K562 (cell line): ENCODE measurements at regions not wholly inside any gene's neighbourhood (a gene's known extent, or its start where the extent isn't known, plus 50 kb on each side); places are given as distances from the start of the nearest gene placed in this dataset.

Source experiments
- ATAC-seq: fragments of 200-7000 bp; cut with Tn5 transposase; 3 replicates; pipeline ENCODE4 v1.9.1; 2020; ENCODE audit warnings: moderate library complexity
- BruUV-seq: library from RNA; stranded (reverse); fragments of 400-500 nt; replicated peaks from 2 replicates; lab custom pipeline; 2021; lab: Mats Ljungman, UMichigan
- CTCF ChIA-PET: fragments of 300-600 bp; formaldehyde crosslinking; extraction: SDS; loops from one replicate; lab custom pipeline; 2021; ENCODE audit warnings: low intra/inter-chr PET ratio; lab: Yijun Ruan, JAX
- POLR2A ChIA-PET: fragments of 300-600, 350-650 bp; sonication (Branson Sonifier 250); formaldehyde crosslinking; extraction: SDS; loops from one replicate; lab custom pipeline; 2021; ENCODE audit warnings: antibody characterized with exemption, inconsistent platforms; lab: Yijun Ruan, JAX
- DNase-seq, 4 experiments: peaks; one replicate each; pipeline versions ENCODE4 v3.0.0 to v3.0.0-alpha.2; 2011 to 2018; ENCODE audit warnings: low spot score in 3 of 4, mixed read lengths in 3 of 4; ENCODE audit errors: extremely low read depth in 1 of 4
- FAIRE-seq: peaks from 2 replicates; lab custom pipeline; 2011; peaks lifted over from hg19 to GRCh38; lab: Jason Lieb, UNC
- H2AFZ ChIP-seq: 2 replicates; pipeline ENCODE4 v1.6.0; 2011; ENCODE audit warnings: low read depth, low read length, control low read depth, inconsistent platforms
- H3K27ac ChIP-seq: fragments of 200-600 bp; 3 replicates; pipeline ENCODE4 v1.8.0; 2011; ENCODE audit warnings: low read depth, mild to moderate bottlenecking, control low read depth, inconsistent platforms, low read length, moderate library complexity, mixed read lengths; ENCODE audit errors: extremely low read depth
- H3K27me3 ChIP-seq, 2 experiments: fragments of 300-600 bp in 1 of 2; 2 replicates in 1 of 2; 3 replicates in 1 of 2; pipeline versions ENCODE4 v1.6.0 to v1.8.0; 2011; ENCODE audit warnings: inconsistent platforms in 2 of 2, low read length in 2 of 2, mild to moderate bottlenecking in 1 of 2, mixed read lengths in 1 of 2, moderate library complexity in 1 of 2; ENCODE audit not compliant: control insufficient read depth in 2 of 2, insufficient read depth in 2 of 2
- H3K36me3 ChIP-seq: fragments of 300-600 bp; 3 replicates; pipeline ENCODE4 v1.8.0; 2011; ENCODE audit warnings: mild to moderate bottlenecking, low read length, inconsistent platforms; ENCODE audit not compliant: control insufficient read depth, insufficient read depth
- H3K4me1 ChIP-seq, 2 experiments: fragments of 200-600 bp in 1 of 2; replicated peaks in 1 of 2; 2 replicates in 1 of 2; 3 replicates in 1 of 2; pipeline versions ENCODE4 v1.5.1 to v1.8.0; 2011; ENCODE audit warnings: inconsistent platforms in 2 of 2, low read length in 2 of 2, mild to moderate bottlenecking in 1 of 2, mixed read lengths in 1 of 2, moderate library complexity in 1 of 2; ENCODE audit not compliant: control insufficient read depth in 2 of 2, insufficient read depth in 2 of 2
- H3K4me2 ChIP-seq: 2 replicates; pipeline ENCODE4 v1.6.1; 2011; ENCODE audit warnings: low read length, control low read depth, inconsistent platforms, mixed read lengths; ENCODE audit not compliant: insufficient read depth
- H3K4me3 ChIP-seq: fragments of 200-600 bp; sonication (generic), shearing (Covaris generic); 2 replicates; pipeline ENCODE4 v1.5.1; 2016; ENCODE audit warnings: control low read depth, inconsistent platforms
- H3K79me2 ChIP-seq: fragments of 200-600 bp; 3 replicates; pipeline ENCODE4 v1.8.0; 2011; ENCODE audit warnings: low read length, inconsistent platforms; ENCODE audit not compliant: control insufficient read depth, insufficient read depth
- H3K9ac ChIP-seq, 2 experiments: 2 replicates each; pipeline versions ENCODE4 v1.6.0 to v1.6.1; 2011; ENCODE audit warnings: low read depth in 2 of 2, low read length in 2 of 2, control low read depth in 1 of 2, inconsistent platforms in 1 of 2, mild to moderate bottlenecking in 1 of 2, mixed read lengths in 1 of 2; ENCODE audit not compliant: insufficient read depth in 1 of 2
- H3K9me1 ChIP-seq: one replicate; pipeline ENCODE4 v1.6.0; 2011; ENCODE audit warnings: inconsistent platforms, mild to moderate bottlenecking, low read length, moderate library complexity; ENCODE audit not compliant: control insufficient read depth, insufficient read depth
- H3K9me3 ChIP-seq: replicated peaks from 2 replicates; pipeline ENCODE4 v1.5.1; 2011; ENCODE audit warnings: low read depth, low read length, inconsistent platforms; ENCODE audit not compliant: control insufficient read depth, insufficient read depth
- H4K20me1 ChIP-seq: replicated peaks from 2 replicates; pipeline ENCODE4 v1.6.1; 2011; ENCODE audit warnings: low read length, inconsistent platforms, mixed read lengths; ENCODE audit not compliant: control insufficient read depth, insufficient read depth
- BCLAF1 ChIP-seq, 2 experiments: fragments of 450-650 bp in 1 of 2; IDR thresholded peaks; 2 replicates each; pipeline ENCODE4 v1.6.1; 2011 to 2017; ENCODE audit warnings: low read depth in 2 of 2, antibody characterized with exemption in 1 of 2, borderline replicate concordance in 1 of 2, low read length in 1 of 2, mild to moderate bottlenecking in 1 of 2, mixed read lengths in 1 of 2; ENCODE audit not compliant: control insufficient read depth in 1 of 2
- CHD2 ChIP-seq: IDR thresholded peaks from 2 replicates; pipeline ENCODE4 v1.6.1; 2011; ENCODE audit warnings: low read depth, low read length
- CREBBP ChIP-seq: IDR thresholded peaks from one replicate; pipeline ENCODE4 v1.6.1; 2012; ENCODE audit warnings: low read depth, mild to moderate bottlenecking, control low read depth, inconsistent platforms, low read length
- EP400 ChIP-seq: fragments of 450-650 bp; IDR thresholded peaks from 2 replicates; pipeline ENCODE4 v1.6.1; 2017; ENCODE audit warnings: antibody characterized with exemption, mild to moderate bottlenecking, moderate library complexity
- GABPB1 ChIP-seq: sonication (generic); formaldehyde crosslinking; IDR thresholded peaks from 2 replicates; pipeline ENCODE4 v1.8.0; 2022; ENCODE audit warnings: mild to moderate bottlenecking, missing genetic modification reagents
- HMG20A ChIP-seq: fragments of 450-650 bp; formaldehyde crosslinking; conservative IDR thresholded peaks from 2 replicates; pipeline ENCODE4 v1.4.0; 2020; ENCODE audit warnings: mild to moderate bottlenecking, mixed read lengths
- KLF13 ChIP-seq: fragments of 450-650 bp; IDR thresholded peaks from 2 replicates; pipeline ENCODE4 v1.6.1; 2016; ENCODE audit warnings: missing genetic modification characterization, low read depth, mild to moderate bottlenecking, missing compliant biosample characterization, moderate library complexity, borderline replicate concordance
- RHOXF2B ChIP-seq: fragments of 250-450 bp; sonication (Bioruptor Pico); conservative IDR thresholded peaks from 2 replicates; pipeline ENCODE4 v1.5.1; 2021
- SRF ChIP-seq, 2 experiments: fragments of 250-450, 450-650 bp in 1 of 2; sonication (Bioruptor Pico) in 1 of 2; sonication (generic) in 1 of 2; formaldehyde crosslinking; IDR thresholded peaks; 2 replicates each; pipeline versions ENCODE4 v1.5.0 to v1.5.1; 2020 to 2022; ENCODE audit warnings: mild to moderate bottlenecking in 1 of 2, missing genetic modification reagents in 1 of 2
- ZNF232 ChIP-seq: sonication (generic); formaldehyde crosslinking; IDR thresholded peaks from 2 replicates; pipeline ENCODE4 v1.8.0; 2022; ENCODE audit warnings: mild to moderate bottlenecking, missing genetic modification reagents
- WGBS: fragments of 100-300 bp; shearing (Covaris generic); methylation state at CpG from one replicate; pipeline ENCODE4 v1.1.6; 2016; ENCODE audit warnings: low coverage, mixed read lengths; ENCODE audit not compliant: insufficient coverage; ENCODE audit errors: missing lambda C conversion rate; 5-methylcytosine and 5-hydroxymethylcytosine counted together
- in situ Hi-C: fragments of 300-500 bp; cut with MboI; formaldehyde crosslinking; loops from 4 replicates; pipeline ENCODE4 v1.15.0; 2018; ENCODE audit warnings: inconsistent platforms, mixed read lengths
- intact Hi-C: fragments of 100-400 bp; cut with micrococcal nuclease; formaldehyde crosslinking; loops from 2 replicates; pipeline ENCODE4 v1.14.2; 2022

DNA sequence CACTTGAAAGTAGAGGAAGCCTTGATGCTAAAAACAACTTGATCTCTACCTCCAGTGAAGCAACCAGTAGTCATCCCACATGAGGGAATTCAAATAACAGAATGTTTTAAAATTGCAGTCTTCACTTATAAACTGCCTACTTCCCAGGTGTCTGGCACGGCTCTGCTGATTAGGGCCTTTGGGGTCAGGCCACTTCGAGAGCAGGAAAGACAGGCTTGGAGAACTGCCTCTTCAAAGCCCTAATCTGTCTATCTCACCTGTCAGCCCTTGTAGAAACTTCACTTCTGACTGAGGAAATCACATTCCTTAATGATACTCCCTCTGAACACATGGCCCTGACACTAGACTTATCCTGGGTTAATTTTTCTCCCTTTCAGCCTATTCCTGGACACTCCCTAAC is 458.6 kb downstream of the TENT5A start:
- Histone ChIP-seq H3K9ac (no peak overlapping the region), H3K79me2 (no peaks in the 10 kb centered on the region), H3K4me3 (no peak overlapping the region), H4K20me1 (no peaks in the 10 kb centered on the region), H3K9me3 (0 out of 2 replicates have a peak, but pooled peaks cover 2% of the 10 kb centered on the region), H2AFZ (no peak overlapping the region), H3K4me2 (no peak overlapping the region), H3K4me1 (no peaks in the 10 kb centered on the region), H3K36me3 (no peaks in the 10 kb centered on the region), H3K9me1 (no peaks in the 10 kb centered on the region), H3K27me3 (no peaks in the 10 kb centered on the region), H3K27ac (no peak overlapping the region)
- ChIA-PET CTCF (no interaction called here), POLR2A (no interaction called here)
- 0% methylated on average over 2 of the region's 2 CpGs for WGBS
- no peak for DNase-seq
- TF ChIP-seq BCLAF1 (IDR thresholded peaks at IDR 0.05; ENCODE audit: borderline replicate concordance in 1 of 2, control insufficient read depth in 1 of 2, low read depth in 2 of 2, low read length in 1 of 2) (no peak), CREBBP (no peak), ZNF232 (no peak), RHOXF2B (CRISPR knock-in tag) (no peak), CHD2 (no peak), GABPB1 (CRISPR knock-in tag) (no peak), KLF13 (tag) (no peak), HMG20A (CRISPR knock-in tag) (no peak), SRF (CRISPR knock-in tag; IDR thresholded peaks at IDR 0.05) (no peak), EP400 (no peak)
- BruUV-seq, result no TSS peak
- FAIRE-seq, result no peak
- in situ Hi-C loops (no loop called here), intact Hi-C loops (no loop called here)
- no peak for ATAC-seq
